Glutamatergic neuron (in vitro differentiated cells): ENCODE measurements at regions not wholly inside any gene's neighbourhood (a gene's known extent, or its start where the extent isn't known, plus 50 kb on each side); places are given as distances from the start of the nearest gene placed in this dataset.

Source experiments
- DNase-seq: peaks from one replicate; pipeline ENCODE4 v3.0.0; 2022
- H3K27ac Mint-ChIP-seq: one replicate; pipeline ENCODE4 v1.8.0; 2020; ENCODE audit warnings: mild to moderate bottlenecking, mixed read lengths, inconsistent platforms; ENCODE audit not compliant: unreplicated experiment
- H3K27me3 Mint-ChIP-seq: one replicate; pipeline ENCODE4 v1.8.0; 2020; ENCODE audit warnings: mild to moderate bottlenecking, moderate library complexity, mixed read lengths, inconsistent platforms; ENCODE audit not compliant: unreplicated experiment
- H3K36me3 Mint-ChIP-seq: one replicate; pipeline ENCODE4 v1.8.0; 2020; ENCODE audit warnings: mild to moderate bottlenecking, mixed read lengths, inconsistent platforms; ENCODE audit not compliant: unreplicated experiment
- H3K4me1 Mint-ChIP-seq: one replicate; pipeline ENCODE4 v1.8.0; 2020; ENCODE audit warnings: mild to moderate bottlenecking, low read depth, mixed read lengths, inconsistent platforms; ENCODE audit not compliant: unreplicated experiment
- H3K4me3 Mint-ChIP-seq: one replicate; pipeline ENCODE4 v1.8.0; 2020; ENCODE audit warnings: mild to moderate bottlenecking, mixed read lengths, inconsistent platforms; ENCODE audit not compliant: unreplicated experiment
- H3K9me3 Mint-ChIP-seq: one replicate; pipeline ENCODE4 v1.8.0; 2020; ENCODE audit warnings: mild to moderate bottlenecking, moderate library complexity, mixed read lengths, inconsistent platforms; ENCODE audit not compliant: unreplicated experiment
- TF ChIP-seq, protein P1 (sequence below): fragments of 200-600 bp; sonication (generic); IDR thresholded peaks from one replicate; pipeline ENCODE4 v1.5.0; 2021; ENCODE audit not compliant: partially characterized antibody, unreplicated experiment

DNA sequence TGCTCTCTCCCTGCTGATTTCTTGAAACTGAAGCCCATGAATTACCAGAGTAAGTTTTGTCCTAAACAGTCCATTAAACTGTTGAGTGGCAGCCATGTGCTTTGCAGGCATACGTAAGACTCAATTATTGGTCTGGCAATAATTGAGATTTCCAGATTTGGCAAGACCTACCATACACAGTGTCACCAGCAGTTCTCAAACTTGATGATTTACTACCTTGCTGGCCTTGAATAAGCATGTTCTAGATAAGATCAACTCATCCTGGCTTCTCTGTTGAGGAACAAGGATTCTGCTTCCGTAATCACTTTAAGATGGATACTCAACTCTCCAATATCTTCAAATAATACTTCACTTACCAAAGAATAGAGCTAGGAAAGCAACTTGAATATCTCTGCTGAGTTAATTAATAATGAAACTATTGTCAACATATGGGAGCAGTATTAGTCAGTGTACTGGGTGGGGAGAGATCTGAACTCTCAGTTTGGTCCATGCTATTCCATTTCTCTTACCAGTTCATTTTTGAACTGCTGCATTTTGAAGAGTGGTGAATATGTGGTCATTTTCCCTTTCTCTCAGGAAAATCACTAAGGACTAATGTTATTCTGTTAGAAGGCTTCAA, 181.4 kb downstream of the IPMK start:
- H3K27ac Mint-ChIP-seq, result no peak overlapping the region
- H3K9me3 Mint-ChIP-seq, result no peaks in the 10 kb centered on the region
- no peak overlapping the region for H3K4me3 Mint-ChIP-seq
- no peak for DNase-seq
- TF ChIP-seq, protein P1, sequence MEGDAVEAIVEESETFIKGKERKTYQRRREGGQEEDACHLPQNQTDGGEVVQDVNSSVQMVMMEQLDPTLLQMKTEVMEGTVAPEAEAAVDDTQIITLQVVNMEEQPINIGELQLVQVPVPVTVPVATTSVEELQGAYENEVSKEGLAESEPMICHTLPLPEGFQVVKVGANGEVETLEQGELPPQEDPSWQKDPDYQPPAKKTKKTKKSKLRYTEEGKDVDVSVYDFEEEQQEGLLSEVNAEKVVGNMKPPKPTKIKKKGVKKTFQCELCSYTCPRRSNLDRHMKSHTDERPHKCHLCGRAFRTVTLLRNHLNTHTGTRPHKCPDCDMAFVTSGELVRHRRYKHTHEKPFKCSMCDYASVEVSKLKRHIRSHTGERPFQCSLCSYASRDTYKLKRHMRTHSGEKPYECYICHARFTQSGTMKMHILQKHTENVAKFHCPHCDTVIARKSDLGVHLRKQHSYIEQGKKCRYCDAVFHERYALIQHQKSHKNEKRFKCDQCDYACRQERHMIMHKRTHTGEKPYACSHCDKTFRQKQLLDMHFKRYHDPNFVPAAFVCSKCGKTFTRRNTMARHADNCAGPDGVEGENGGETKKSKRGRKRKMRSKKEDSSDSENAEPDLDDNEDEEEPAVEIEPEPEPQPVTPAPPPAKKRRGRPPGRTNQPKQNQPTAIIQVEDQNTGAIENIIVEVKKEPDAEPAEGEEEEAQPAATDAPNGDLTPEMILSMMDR, result no peak
- no peaks in the 10 kb centered on the region for H3K36me3 Mint-ChIP-seq
- H3K27me3 Mint-ChIP-seq, result no peaks in the 10 kb centered on the region
- H3K4me1 Mint-ChIP-seq, result no peaks in the 10 kb centered on the region

DNA sequence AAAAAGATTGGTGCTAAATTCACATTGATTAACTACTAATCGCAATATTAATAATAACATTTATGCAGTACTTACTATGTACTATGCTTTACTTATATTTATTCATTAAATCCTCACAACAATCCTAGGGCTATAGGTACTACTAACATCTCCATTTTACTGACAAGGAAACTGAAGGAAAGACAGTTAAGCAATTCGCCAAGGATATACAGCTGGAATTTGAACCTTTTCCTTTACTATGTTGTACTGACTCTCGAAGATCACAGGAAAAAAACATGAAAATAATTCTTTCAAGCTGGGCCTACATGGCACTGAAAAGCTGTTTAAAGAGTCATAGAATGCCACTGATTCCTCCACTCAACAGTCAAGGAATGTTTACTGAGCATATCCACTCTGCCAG, 185.4 kb downstream of the IPMK start:
- Mint-ChIP-seq H3K27me3 (no peaks in the 10 kb centered on the region), H3K9me3 (no peaks in the 10 kb centered on the region), H3K36me3 (no peaks in the 10 kb centered on the region), H3K4me3 (no peak overlapping the region), H3K4me1 (no peaks in the 10 kb centered on the region), H3K27ac (no peak overlapping the region)
- TF ChIP-seq, protein P1, result no peak
- no peak for DNase-seq

DNA sequence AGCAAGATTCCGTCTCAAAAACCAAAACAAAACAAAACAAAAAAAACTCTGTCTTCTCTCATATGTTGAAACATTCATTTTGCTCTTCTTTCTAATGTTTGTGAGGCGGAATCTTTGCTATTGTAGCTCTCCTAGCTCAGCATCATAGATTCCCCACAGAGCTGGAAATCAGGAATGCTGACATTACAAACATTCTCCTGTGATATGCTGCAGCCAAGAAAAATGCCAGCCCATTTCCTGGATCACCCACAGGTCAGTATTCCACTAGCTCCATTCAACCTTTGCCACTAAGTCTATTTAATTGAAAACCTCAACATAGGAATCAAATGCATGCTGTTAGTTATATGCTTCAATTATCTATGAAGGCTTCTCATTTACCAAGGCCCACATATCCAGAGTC, 186.3 kb downstream of the IPMK start:
- TF ChIP-seq, protein P1, result no peak
- Mint-ChIP-seq H3K36me3 (no peaks in the 10 kb centered on the region), H3K9me3 (no peaks in the 10 kb centered on the region), H3K4me3 (no peak overlapping the region), H3K27me3 (no peaks in the 10 kb centered on the region), H3K4me1 (no peaks in the 10 kb centered on the region), H3K27ac (no peak overlapping the region)
- DNase-seq, result no peak

DNA sequence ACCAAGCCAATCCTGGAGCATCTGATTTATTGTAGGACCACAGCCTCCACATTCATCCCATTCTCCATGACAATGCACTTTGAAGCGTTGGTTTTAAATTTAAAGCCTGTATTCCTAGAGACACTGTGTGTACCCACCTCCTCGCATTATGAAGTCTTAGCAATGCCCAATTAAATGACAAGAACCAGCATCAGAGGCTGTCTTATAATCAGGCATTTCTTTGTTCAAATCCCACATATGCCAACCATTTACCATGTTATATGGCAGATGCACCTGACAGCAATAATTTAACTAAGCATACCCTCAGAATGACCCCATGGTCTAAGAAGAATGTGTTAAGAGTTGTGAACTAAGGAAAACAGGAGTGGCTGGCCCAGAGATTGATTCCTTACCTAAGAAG, 188.2 kb downstream of the IPMK start:
- H3K9me3 Mint-ChIP-seq, result no peaks in the 10 kb centered on the region
- H3K4me3 Mint-ChIP-seq, result no peak overlapping the region
- H3K36me3 Mint-ChIP-seq, result no peaks in the 10 kb centered on the region
- TF ChIP-seq, protein P1, result no peak
- H3K27ac Mint-ChIP-seq, result no peak overlapping the region
- no peaks in the 10 kb centered on the region for H3K4me1 Mint-ChIP-seq
- H3K27me3 Mint-ChIP-seq, result no peaks in the 10 kb centered on the region
- no peak for DNase-seq

DNA sequence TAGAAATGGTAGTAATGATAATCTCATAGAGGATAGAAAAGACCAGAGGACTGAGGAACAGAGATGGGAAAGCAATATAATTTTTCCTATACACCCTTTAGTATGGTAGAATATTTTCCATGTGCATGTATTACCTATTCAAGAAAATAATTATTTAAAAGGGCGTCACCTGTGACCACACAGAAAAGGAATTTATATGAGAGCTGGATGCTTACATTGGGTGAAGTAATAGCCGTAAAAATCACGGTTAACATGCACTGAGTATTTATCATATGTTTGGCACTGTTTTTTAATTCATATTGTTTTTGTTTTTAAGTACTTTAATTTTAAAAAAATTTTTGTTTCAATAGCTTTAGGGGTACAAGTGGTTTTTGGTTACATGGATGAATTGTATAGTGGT, 195.1 kb downstream of the IPMK start:
- TF ChIP-seq, protein P1, result no peak
- Mint-ChIP-seq H3K4me1 (no peaks in the 10 kb centered on the region), H3K36me3 (no peaks in the 10 kb centered on the region), H3K4me3 (no peak overlapping the region), H3K9me3 (no peaks in the 10 kb centered on the region), H3K27ac (no peak overlapping the region), H3K27me3 (no peaks in the 10 kb centered on the region)
- no peak for DNase-seq
